Activated CD8-positive, alpha-beta memory T cell treated with anti-CD3 and anti-CD28 coated beads for 1 hour (primary cell): ENCODE measurements at regions not wholly inside any gene's neighbourhood (a gene's known extent, or its start where the extent isn't known, plus 50 kb on each side); places are given as distances from the start of the nearest gene placed in this dataset.

Source experiments
- DNase-seq, 2 donors: peaks; one replicate each; pipeline ENCODE4 v3.0.0-alpha.2; 2020; ENCODE audit warnings: low read depth in 1 of 2; ENCODE audit errors: extremely low read depth in 1 of 2

DNA sequence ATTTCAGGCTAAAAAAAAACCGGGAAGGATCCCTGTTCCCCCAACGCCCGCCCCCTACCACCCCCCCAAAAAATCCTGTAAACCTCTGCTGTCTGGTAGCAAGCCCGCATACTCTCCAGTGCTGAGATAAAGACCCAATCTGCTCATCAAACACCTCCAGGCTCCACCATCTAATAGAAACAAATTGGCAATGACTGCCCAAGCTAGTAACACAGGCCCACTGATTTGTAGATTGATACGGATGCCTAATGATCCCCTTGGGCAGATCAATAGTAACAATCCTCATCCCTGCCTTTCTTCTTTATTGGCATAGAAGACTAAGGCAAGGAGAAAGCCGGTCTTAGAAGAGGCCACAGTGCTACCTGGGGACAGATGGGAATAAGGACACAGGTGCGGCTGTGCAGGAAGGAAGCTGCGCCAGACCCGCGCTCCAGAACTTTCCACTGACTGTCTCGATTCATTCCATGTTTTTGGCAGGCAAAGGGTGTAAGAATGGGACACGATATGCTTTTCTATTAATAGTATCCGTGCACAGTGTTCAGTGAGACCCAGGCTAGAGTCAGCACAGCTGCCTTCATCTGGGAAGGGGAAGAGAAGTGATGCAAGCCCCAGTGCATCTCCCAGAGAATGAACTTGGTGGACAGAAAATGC, 407.6 kb upstream of the PSMD7 start:
- DNase-seq = no peak

DNA sequence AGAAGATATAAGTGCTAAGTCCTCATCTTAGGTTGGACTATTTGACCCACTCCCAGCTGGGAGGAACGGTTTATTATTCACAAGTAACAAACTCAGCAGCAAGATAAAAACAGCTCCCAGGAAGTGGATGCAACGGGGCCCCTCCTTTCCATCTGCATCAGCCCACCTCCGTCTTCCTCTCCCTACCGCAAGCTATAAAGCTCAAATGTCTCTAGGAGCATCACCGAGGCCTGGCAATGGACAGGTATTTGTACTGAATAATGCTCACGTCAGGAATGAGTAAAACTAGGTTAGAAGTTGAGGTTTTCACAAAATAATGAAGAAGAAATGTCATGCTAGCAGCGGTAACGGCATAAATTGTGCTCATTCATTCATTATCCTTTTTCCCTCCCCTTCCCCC, 408.7 kb upstream of the PSMD7 start:
- no peak for DNase-seq

DNA sequence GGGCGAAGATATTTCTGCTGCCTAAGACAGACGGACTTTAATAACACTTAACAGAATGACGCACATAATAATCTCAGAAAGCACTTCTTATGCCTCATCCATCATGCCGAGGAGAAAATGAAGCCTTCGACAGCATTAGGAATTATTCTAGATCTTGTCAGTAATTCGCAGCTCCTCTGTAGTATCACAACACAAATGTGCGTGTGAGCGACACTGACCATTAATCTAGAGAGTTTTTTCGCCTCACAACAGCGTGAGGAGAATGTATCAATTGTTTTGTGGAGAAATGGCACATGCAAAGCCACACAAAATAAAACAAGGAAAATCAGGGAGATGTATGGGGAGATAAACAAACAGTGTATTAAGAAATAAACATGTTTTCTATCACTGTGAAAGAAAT, 410.2 kb upstream of the PSMD7 start:
- DNase-seq = no peak

DNA sequence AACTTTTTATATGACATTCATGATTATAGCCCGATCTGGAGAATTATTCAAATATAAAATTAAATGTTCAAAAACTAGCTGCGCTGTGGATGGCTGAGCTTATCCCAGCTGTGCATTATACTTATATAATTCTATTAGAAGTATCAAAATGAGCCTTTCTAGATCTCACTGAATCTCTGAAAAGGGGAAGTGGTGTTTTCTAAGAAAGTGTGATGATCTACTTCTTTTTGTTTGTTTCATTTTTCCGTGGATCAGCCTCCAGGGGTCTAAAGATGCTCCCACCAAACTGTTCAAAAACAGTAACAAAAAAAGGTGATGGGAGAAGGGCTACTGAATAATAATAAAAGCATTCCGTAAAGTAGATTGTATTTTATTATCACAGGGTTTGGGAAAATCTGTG, 411.3 kb upstream of the PSMD7 start:
- DNase-seq = no peak

GRCh38 chr16:73883841-73884240, 412.8 kb upstream of the PSMD7 start:
- DNase-seq = no peak

DNA sequence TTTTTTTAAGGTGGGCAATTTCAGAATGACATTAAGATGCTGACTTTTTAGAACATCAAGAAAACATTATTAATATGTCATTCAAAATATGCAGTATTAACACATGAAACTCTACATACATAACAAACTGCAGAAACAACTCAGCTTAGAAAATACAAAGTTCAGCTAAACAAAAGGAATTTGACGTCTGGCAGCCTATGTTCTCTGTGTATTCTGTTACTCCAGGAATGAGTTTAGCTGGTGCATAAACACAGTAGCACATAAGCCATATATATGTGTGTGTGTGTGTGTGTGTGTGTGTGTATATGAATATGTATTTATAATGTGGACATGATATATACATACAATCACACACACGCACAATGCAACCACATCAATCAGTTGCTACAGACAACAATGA, 413.5 kb upstream of the PSMD7 start:
- DNase-seq = no peak

- no peak for DNase-seq
Observed at GRCh38 chr16:73882651-73883050, 414.0 kb upstream of the PSMD7 start.

DNA sequence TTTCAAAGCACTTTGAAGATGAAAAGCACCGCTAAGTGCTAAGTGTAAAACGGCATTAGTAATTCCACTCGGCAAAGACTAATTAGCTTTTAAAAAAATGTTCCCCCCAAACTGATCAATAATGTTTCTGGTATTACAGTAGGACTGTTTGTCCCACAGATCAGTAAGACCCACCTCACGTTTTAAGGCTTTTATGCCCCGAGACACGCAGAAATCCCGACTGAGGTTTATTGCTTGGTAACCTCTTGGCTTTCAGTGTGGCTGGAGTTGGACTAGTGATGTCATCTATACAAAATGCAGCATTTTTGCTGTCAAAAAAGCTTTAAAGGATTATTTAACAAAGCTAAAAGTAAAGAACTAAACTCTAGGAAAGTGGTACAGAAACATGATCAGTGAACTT, 414.6 kb upstream of the PSMD7 start:
- no peak for DNase-seq

- no peak for DNase-seq
Observed at GRCh38 chr16:73879621-73880020, 417.0 kb upstream of the PSMD7 start.

GRCh38 chr16:73878611-73879010, 418.0 kb upstream of the PSMD7 start:
- no peak for DNase-seq

DNA sequence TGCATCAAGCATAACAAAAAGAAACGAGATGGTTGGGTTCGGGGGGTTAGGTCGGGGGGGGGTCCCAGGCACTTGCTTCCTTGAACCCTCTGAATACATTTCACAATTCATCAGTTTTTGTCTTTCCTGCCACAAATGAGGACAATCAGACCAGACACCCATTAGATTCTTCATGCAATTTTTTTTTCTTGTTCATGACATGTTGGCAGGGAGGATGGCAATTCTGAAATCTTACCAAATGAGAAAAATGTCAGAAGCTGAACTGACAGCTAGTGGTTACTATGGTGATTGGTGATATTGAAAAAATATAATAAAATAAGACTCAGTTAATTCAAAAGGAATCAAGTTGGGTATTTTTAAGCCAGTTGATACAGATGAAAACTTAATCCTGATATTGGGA, 419.5 kb upstream of the PSMD7 start:
- DNase-seq = no peak

DNA sequence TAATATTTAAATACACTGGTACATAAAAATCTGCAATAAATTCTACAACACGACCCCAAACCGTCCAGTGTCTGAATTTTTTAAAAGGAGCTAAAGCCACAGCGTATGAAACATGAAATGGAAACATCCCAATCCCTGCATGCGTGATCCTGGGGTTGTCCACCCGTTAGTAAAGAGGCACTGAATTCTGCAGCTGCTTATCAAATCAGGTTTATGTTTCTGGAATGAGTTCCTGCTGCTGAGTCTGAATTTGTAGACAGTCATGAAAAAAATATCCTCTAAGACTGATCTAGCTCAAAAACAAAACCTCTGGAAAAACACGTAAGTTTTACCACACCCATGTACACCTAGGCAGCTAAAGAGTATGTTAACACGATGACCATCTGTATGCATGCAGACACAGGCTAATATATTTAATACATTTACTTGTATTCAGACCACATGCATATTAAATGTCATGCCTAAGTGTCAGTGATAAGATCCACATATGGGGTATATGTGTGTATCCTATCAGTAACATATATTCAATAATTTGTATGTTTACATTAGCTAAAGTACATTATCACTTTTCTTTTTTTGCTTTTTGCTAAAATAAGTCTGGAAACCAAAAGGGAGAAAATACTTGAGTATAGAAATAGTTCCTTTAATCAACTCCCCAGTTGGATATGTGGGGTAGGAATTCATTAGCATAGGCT, 420.5 kb upstream of the PSMD7 start:
- no peak for DNase-seq

- DNase-seq = no peak
Observed at GRCh38 chr16:73874324-73874723, 422.3 kb upstream of the PSMD7 start.

- no peak for DNase-seq
Observed at GRCh38 chr16:73873643-73874042, 423.0 kb upstream of the PSMD7 start.

DNA sequence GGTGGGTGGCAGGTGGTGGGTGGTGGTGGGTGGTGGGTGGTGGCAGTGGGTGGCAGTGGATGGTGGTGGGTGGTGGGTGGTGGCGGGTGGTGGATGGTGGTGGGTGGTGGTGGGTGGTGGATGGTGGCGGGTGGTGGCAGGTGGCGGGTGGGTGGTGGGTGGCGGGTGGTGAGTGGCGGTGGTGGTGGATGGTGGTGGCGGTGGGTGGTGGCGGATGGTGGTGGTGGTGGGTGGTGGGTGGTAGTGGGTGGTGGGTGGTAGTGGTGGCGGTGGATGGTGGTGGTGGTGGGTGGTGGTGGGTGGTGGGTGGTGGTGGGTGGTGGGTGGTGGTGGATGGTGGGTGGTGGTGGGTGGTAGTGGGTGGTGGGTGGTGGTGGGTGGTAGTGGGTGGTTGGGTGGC, 423.8 kb upstream of the PSMD7 start:
- DNase-seq = no peak

- DNase-seq = no peak
Observed at GRCh38 chr16:73871088-73871733, 425.4 kb upstream of the PSMD7 start.

- DNase-seq = no peak
Observed at GRCh38 chr16:73869126-73869525, 427.5 kb upstream of the PSMD7 start.

GRCh38 chr16:73864868-73865267, 431.7 kb upstream of the PSMD7 start:
- DNase-seq = no peak

GRCh38 chr16:73858326-73858725, 438.3 kb upstream of the PSMD7 start:
- no peak for DNase-seq

- no peak for DNase-seq
Observed at GRCh38 chr16:73853968-73854367, 442.6 kb upstream of the PSMD7 start.

DNA sequence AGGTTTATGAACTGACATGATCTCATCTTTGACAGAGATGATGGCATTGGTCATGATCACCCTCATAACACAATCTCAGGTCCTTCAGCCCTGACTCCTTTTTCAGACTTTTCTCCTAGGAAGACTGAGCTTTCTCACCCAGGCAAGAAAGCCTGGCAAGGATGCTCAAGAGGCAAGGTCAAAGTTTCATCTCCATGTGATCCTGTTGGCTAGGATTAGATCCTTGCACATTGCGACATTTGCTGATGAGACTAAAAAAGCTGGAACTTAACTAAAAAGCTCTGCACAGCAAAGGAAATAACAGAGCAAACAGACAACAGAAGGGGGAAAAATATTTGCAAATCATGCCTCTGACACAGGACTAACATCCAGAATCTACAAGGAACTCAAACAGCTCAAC, 444.1 kb upstream of the PSMD7 start:
- DNase-seq = no peak

GRCh38 chr16:73848993-73849392, 447.6 kb upstream of the PSMD7 start:
- no peak for DNase-seq
